ENCODE measurements at regions not wholly inside any gene's neighbourhood (a gene's known extent, or its start where the extent isn't known, plus 50 kb on each side); places are given as distances from the start of the nearest gene placed in this dataset.

GRCh38 chr16:64287655-64288528 is 834.0 kb downstream of the CDH11 start:
- Histone ChIP-seq H4K20me1 (ENCODE audit: insufficient read depth, poor library complexity, severe bottlenecking) (no peaks in the 10 kb centered on the region), H3K4me1 (ENCODE audit: insufficient read depth) (no peaks in the 10 kb centered on the region), H3K79me2 (no peaks in the 10 kb centered on the region), H3K27ac (no peak overlapping the region), H3K4me3 (no peak overlapping the region), H3K36me3 (replicated peaks; ENCODE audit: insufficient read depth, low read depth) (no peaks in the 10 kb centered on the region), H3K9me3 (ENCODE audit: low read depth) (no peaks in the 10 kb centered on the region), H3K27me3 (no peaks in the 10 kb centered on the region), H3K9me2 (replicated peaks; ENCODE audit: insufficient read depth) (no peaks in the 10 kb centered on the region), H2AFZ (no peak overlapping the region), H3K4me2 (no peak overlapping the region)
- no peak for TF ChIP-seq EZH2 (IDR thresholded peaks at IDR 0.05; ENCODE audit: borderline replicate concordance)
- TF ChIP-seq CTCF (IDR thresholded peaks at IDR 0.05; ENCODE audit: poor library complexity): no peak
- no peak for TF ChIP-seq EZH2phosphoT487 (IDR thresholded peaks at IDR 0.05; ENCODE audit: low read depth, severe bottlenecking, unreplicated experiment)
- no peak for DNase-seq (ENCODE audit: low spot score)
- WGBS (ENCODE audit: low lambda C conversion rate, missing lambda C conversion rate): 75% methylated on average over 4 of the region's 4 CpGs

- no peak for DNase-seq (ENCODE audit: low spot score)
- Histone ChIP-seq H3K36me3 (replicated peaks; ENCODE audit: insufficient read depth, low read depth) (no peaks in the 10 kb centered on the region), H4K20me1 (ENCODE audit: insufficient read depth, poor library complexity, severe bottlenecking) (no peaks in the 10 kb centered on the region), H3K4me2 (no peak overlapping the region), H2AFZ (no peak overlapping the region), H3K9me2 (replicated peaks; ENCODE audit: insufficient read depth) (no peaks in the 10 kb centered on the region), H3K79me2 (no peaks in the 10 kb centered on the region), H3K27ac (no peak overlapping the region), H3K4me1 (ENCODE audit: insufficient read depth) (no peaks in the 10 kb centered on the region), H3K9me3 (ENCODE audit: low read depth) (no peaks in the 10 kb centered on the region), H3K27me3 (no peaks in the 10 kb centered on the region), H3K4me3 (no peak overlapping the region)
- 71% methylated on average over 3 of the region's 3 CpGs for WGBS (ENCODE audit: low lambda C conversion rate, missing lambda C conversion rate)
- TF ChIP-seq CTCF (IDR thresholded peaks at IDR 0.05; ENCODE audit: poor library complexity) (no peak), EZH2 (IDR thresholded peaks at IDR 0.05; ENCODE audit: borderline replicate concordance) (no peak), EZH2phosphoT487 (IDR thresholded peaks at IDR 0.05; ENCODE audit: low read depth, severe bottlenecking, unreplicated experiment) (no peak)
These were observed 839.7 kb downstream of the CDH11 start for GRCh38 chr16:64282181-64282580.

GRCh38 chr16:64280317-64280716 is 841.5 kb downstream of the CDH11 start:
- WGBS (ENCODE audit: low lambda C conversion rate, missing lambda C conversion rate): 94% methylated on average over 9 of the region's 9 CpGs
- DNase-seq (ENCODE audit: low spot score): no peak
- H3K4me2 ChIP-seq: no peak overlapping the region

More at GRCh38 chr16:64280317-64280716, 841.5 kb downstream of the CDH11 start:
- no peak for TF ChIP-seq EZH2phosphoT487 (IDR thresholded peaks at IDR 0.05; ENCODE audit: low read depth, severe bottlenecking, unreplicated experiment)
- TF ChIP-seq EZH2 (IDR thresholded peaks at IDR 0.05; ENCODE audit: borderline replicate concordance): no peak
- TF ChIP-seq CTCF (IDR thresholded peaks at IDR 0.05; ENCODE audit: poor library complexity): no peak
- Histone ChIP-seq H3K27me3 (no peaks in the 10 kb centered on the region), H3K9me3 (ENCODE audit: low read depth) (no peaks in the 10 kb centered on the region), H3K4me1 (ENCODE audit: insufficient read depth) (no peaks in the 10 kb centered on the region), H3K79me2 (no peaks in the 10 kb centered on the region), H4K20me1 (ENCODE audit: insufficient read depth, poor library complexity, severe bottlenecking) (no peaks in the 10 kb centered on the region), H3K36me3 (replicated peaks; ENCODE audit: insufficient read depth, low read depth) (no peaks in the 10 kb centered on the region), H3K4me3 (no peak overlapping the region), H2AFZ (no peak overlapping the region), H3K27ac (no peak overlapping the region), H3K9me2 (replicated peaks; ENCODE audit: insufficient read depth) (no peaks in the 10 kb centered on the region)
